ENCODE measurements at regions not wholly inside any gene's neighbourhood (a gene's known extent, or its start where the extent isn't known, plus 50 kb on each side); places are given as distances from the start of the nearest gene placed in this dataset.

DNA sequence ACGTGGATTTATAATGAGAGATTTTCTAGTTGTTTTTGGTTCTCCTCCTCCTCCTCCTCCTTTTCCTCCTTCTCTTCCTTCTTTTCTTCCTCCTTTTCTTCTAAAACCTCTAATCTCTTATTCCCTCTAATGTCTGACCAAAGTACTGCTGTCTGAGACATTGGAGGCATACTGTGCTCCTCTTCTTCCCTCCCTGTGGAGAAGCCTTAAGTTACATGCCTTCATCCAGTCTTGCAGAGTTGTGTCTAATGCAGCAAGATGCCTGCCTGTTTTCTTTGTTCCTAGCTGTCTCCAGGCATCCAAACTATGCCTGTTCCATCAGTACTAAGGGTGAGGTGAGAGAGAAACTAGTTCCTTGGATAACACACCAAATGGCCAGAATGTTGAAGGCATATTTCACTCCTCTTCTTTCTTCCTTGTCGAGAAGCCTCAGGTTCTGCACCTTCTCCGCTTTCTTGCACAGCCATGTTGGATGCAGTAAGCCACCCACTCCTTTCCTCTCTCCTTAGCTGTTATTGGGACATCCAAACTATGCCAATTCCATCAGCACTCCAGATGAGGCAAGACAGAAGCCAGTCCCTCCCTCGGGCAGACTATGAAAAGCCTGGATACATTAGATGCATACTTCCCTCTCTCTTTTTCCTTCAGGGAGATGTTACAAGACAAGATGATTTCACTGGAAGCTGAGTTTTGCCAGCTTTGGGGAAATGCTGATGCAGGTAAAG lies 285.7 kb upstream of the TRAM1L1 start:
- no peaks in the 10 kb centered on the region for H3K27me3 ChIP-seq (ENCODE audit: insufficient read depth, poor library complexity, severe bottlenecking)
- DNase-seq (ENCODE audit: low read depth in 1 of 2, low spot score in 1 of 2) = no peak
- TF ChIP-seq GABPA (IDR thresholded peaks at IDR 0.05; ENCODE audit: low read depth) = no peak
- H3K4me3 ChIP-seq (replicated peaks; ENCODE audit: insufficient read depth, low read length) = no peak overlapping the region
- no peak overlapping the region for H3K27ac ChIP-seq (replicated peaks)

DNA sequence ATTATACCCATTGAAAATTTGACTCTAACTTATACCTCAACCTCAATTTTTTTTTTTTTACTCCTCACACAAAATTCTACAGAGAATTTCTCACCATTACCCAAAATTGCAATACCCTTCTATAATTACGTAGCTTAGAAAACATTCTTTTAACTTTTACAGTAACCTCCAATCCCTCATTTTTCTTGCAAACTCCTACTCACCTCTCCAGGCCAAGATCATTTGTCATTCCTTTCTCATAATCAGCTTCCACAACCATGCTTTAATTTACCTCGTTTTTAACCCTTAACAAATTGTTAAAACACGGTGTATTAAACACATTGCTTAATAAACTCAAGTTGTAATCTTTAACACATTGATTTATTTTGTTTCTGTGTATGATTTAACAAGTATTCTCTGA lies 289.7 kb upstream of the TRAM1L1 start:
- no peak for DNase-seq (ENCODE audit: low read depth in 1 of 2, low spot score in 1 of 2)
- TF ChIP-seq GABPA (IDR thresholded peaks at IDR 0.05; ENCODE audit: low read depth) = no peak
- TF ChIP-seq, protein P1, sequence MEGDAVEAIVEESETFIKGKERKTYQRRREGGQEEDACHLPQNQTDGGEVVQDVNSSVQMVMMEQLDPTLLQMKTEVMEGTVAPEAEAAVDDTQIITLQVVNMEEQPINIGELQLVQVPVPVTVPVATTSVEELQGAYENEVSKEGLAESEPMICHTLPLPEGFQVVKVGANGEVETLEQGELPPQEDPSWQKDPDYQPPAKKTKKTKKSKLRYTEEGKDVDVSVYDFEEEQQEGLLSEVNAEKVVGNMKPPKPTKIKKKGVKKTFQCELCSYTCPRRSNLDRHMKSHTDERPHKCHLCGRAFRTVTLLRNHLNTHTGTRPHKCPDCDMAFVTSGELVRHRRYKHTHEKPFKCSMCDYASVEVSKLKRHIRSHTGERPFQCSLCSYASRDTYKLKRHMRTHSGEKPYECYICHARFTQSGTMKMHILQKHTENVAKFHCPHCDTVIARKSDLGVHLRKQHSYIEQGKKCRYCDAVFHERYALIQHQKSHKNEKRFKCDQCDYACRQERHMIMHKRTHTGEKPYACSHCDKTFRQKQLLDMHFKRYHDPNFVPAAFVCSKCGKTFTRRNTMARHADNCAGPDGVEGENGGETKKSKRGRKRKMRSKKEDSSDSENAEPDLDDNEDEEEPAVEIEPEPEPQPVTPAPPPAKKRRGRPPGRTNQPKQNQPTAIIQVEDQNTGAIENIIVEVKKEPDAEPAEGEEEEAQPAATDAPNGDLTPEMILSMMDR (IDR thresholded peaks at IDR 0.05; ENCODE audit: insufficient read depth, low read length) = no peak
- TF ChIP-seq REST (IDR thresholded peaks at IDR 0.05; ENCODE audit: insufficient replicate concordance, low read depth) = no peak
- no peak for TF ChIP-seq SPI1 (IDR thresholded peaks at IDR 0.05; ENCODE audit: borderline replicate concordance, low read depth)
- TF ChIP-seq POLR2AphosphoS5 (IDR thresholded peaks at IDR 0.05; ENCODE audit: low read depth) = no peak
- Histone ChIP-seq H3K27ac (replicated peaks) (no peak overlapping the region), H3K27me3 (ENCODE audit: insufficient read depth, poor library complexity, severe bottlenecking) (no peaks in the 10 kb centered on the region), H3K4me3 (replicated peaks; ENCODE audit: insufficient read depth, low read length) (no peak overlapping the region)

DNA sequence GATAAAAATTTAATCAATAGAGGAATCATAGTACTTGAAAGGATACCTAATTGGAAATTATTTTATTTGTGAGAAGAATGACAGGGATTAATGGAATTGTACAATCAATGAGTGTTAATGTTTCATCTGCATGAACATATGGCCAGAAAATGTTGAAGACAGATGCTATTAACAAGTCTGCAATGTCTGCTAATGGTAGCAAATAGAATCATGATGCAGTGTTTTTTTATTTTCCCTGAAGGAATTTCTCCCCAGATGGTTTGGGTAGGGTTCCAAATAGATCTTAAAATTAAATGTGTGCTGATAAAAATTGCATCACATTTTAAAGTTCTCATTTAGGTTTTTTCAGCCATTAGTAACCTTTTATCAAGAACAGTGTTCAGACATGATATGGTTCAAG lies 291.3 kb upstream of the TRAM1L1 start:
- H3K27me3 ChIP-seq (ENCODE audit: insufficient read depth, poor library complexity, severe bottlenecking) = no peaks in the 10 kb centered on the region
- no peak for DNase-seq (ENCODE audit: low read depth in 1 of 2, low spot score in 1 of 2)
- no peak for TF ChIP-seq POLR2AphosphoS5 (IDR thresholded peaks at IDR 0.05; ENCODE audit: low read depth)
- no peak for TF ChIP-seq REST (IDR thresholded peaks at IDR 0.05; ENCODE audit: insufficient replicate concordance, low read depth)
- TF ChIP-seq, protein P1 (IDR thresholded peaks at IDR 0.05; ENCODE audit: insufficient read depth, low read length) = no peak
- TF ChIP-seq SPI1 (IDR thresholded peaks at IDR 0.05; ENCODE audit: borderline replicate concordance, low read depth) = no peak
- no peak for TF ChIP-seq GABPA (IDR thresholded peaks at IDR 0.05; ENCODE audit: low read depth)
- H3K4me3 ChIP-seq (replicated peaks; ENCODE audit: insufficient read depth, low read length) = no peak overlapping the region
- no peak overlapping the region for H3K27ac ChIP-seq (replicated peaks)

GRCh38 chr4:117378942-117379341 lies 293.6 kb upstream of the TRAM1L1 start:
- Histone ChIP-seq H3K27ac (replicated peaks) (no peak overlapping the region), H3K27me3 (ENCODE audit: insufficient read depth, poor library complexity, severe bottlenecking) (no peaks in the 10 kb centered on the region), H3K4me3 (replicated peaks; ENCODE audit: insufficient read depth, low read length) (no peak overlapping the region)
- no peak for DNase-seq (ENCODE audit: low read depth in 1 of 2, low spot score in 1 of 2)
- TF ChIP-seq REST (IDR thresholded peaks at IDR 0.05; ENCODE audit: insufficient replicate concordance, low read depth) = no peak
